GM23338 (cell line): ENCODE measurements at regions not wholly inside any gene's neighbourhood (a gene's known extent, or its start where the extent isn't known, plus 50 kb on each side); places are given as distances from the start of the nearest gene placed in this dataset.
A peak's percentile ranks its signal among the peaks of the same experiment; 100 is the strongest.

Source experiments
- ATAC-seq: fragments of 200-7000 bp; cut with Tn5 transposase; 3 replicates; pipeline ENCODE4 v1.9.1; 2020
- DNase-seq: peaks from one replicate; pipeline ENCODE4 v3.0.0-alpha.2; 2015; ENCODE audit warnings: low spot score
- H2AFZ ChIP-seq: fragments of 200-600 bp; sonication (generic); 2 replicates; pipeline ENCODE4 v1.8.0; 2016; ENCODE audit warnings: antibody characterized with exemption, mild to moderate bottlenecking, moderate library complexity
- H3F3A ChIP-seq: fragments of 200-600 bp; sonication (generic); replicated peaks from 2 replicates; pipeline ENCODE4 v1.8.0; 2017; ENCODE audit warnings: antibody characterized with exemption, mixed run types, low read depth
- H3K27ac ChIP-seq: fragments of 200-600 bp; sonication (generic); 2 replicates; pipeline ENCODE4 v1.6.1; 2016; ENCODE audit warnings: low read depth
- H3K27me3 ChIP-seq: fragments of 200-600 bp; sonication (generic); 2 replicates; pipeline ENCODE4 v1.8.0; 2016; ENCODE audit warnings: mild to moderate bottlenecking, mixed run types, moderate library complexity; ENCODE audit not compliant: insufficient read depth
- H3K36me3 ChIP-seq: fragments of 200-600 bp; sonication (generic); 2 replicates; pipeline ENCODE4 v1.8.0; 2016; ENCODE audit warnings: mild to moderate bottlenecking; ENCODE audit not compliant: insufficient read depth
- H3K4me1 ChIP-seq: fragments of 200-600 bp; sonication (generic); 2 replicates; pipeline ENCODE4 v1.8.0; 2016; ENCODE audit warnings: mild to moderate bottlenecking, moderate library complexity; ENCODE audit not compliant: insufficient read depth
- H3K4me2 ChIP-seq: fragments of 200-600 bp; sonication (generic); 2 replicates; pipeline ENCODE4 v1.7.1; 2017; ENCODE audit warnings: mixed run types
- H3K4me3 ChIP-seq: fragments of 200-600 bp; sonication (generic); 2 replicates; pipeline ENCODE4 v1.6.1; 2016; ENCODE audit warnings: mixed run types
- H3K79me2 ChIP-seq: fragments of 200-600 bp; sonication (generic); replicated peaks from 2 replicates; pipeline ENCODE4 v1.8.0; 2017; ENCODE audit warnings: mild to moderate bottlenecking; ENCODE audit not compliant: insufficient read depth
- H3K9me2 ChIP-seq: fragments of 200-600 bp; sonication (generic); 2 replicates; pipeline ENCODE4 v1.8.0; 2017; ENCODE audit not compliant: insufficient read depth
- H4K20me1 ChIP-seq: fragments of 200-600 bp; sonication (generic); replicated peaks from 2 replicates; pipeline ENCODE4 v1.8.0; 2017; ENCODE audit warnings: mild to moderate bottlenecking; ENCODE audit not compliant: insufficient read depth
- H3K27ac Mint-ChIP-seq: 2 replicates; pipeline ENCODE4 v1.8.0; 2020; ENCODE audit warnings: inconsistent platforms, mild to moderate bottlenecking, moderate library complexity, mixed read lengths
- H3K27me3 Mint-ChIP-seq: 3 replicates; pipeline ENCODE4 v1.8.0; 2022; ENCODE audit warnings: low read depth, mild to moderate bottlenecking, moderate library complexity, mixed read lengths, inconsistent platforms; ENCODE audit not compliant: insufficient read depth, poor library complexity
- H3K36me3 Mint-ChIP-seq: 3 replicates; pipeline ENCODE4 v1.8.0; 2021; ENCODE audit warnings: low read depth, mild to moderate bottlenecking, inconsistent platforms, moderate library complexity, mixed read lengths
- H3K4me1 Mint-ChIP-seq: 3 replicates; pipeline ENCODE4 v1.8.0; 2020; ENCODE audit warnings: mild to moderate bottlenecking, inconsistent platforms, mixed read lengths
- H3K4me3 Mint-ChIP-seq: 3 replicates; pipeline ENCODE4 v1.8.0; 2021; ENCODE audit warnings: moderate library complexity, mild to moderate bottlenecking, inconsistent platforms, mixed read lengths
- H3K9me3 Mint-ChIP-seq: 3 replicates; pipeline ENCODE4 v1.8.0; 2020; ENCODE audit warnings: moderate library complexity, mild to moderate bottlenecking, inconsistent platforms, mixed read lengths
- CREB1 ChIP-seq: fragments of 250-450 bp; sonication (Bioruptor Pico); IDR thresholded peaks from 2 replicates; pipeline ENCODE4 v1.5.0; 2020; ENCODE audit warnings: low read depth, mild to moderate bottlenecking, moderate library complexity
- CTCF ChIP-seq, 2 experiments: fragments of 200-600 bp in 1 of 2; sonication (generic) in 1 of 2; conservative IDR thresholded peaks; 2 replicates each; pipeline versions ENCODE4 v1.5.1 to v1.6.1; 2016 to 2017; ENCODE audit warnings: antibody characterized with exemption in 2 of 2, low read depth in 2 of 2, mild to moderate bottlenecking in 2 of 2, moderate library complexity in 1 of 2
- EZH2phosphoT487 ChIP-seq: fragments of 200-600 bp; sonication (generic); IDR thresholded peaks from one replicate; pipeline ENCODE4 v1.8.1; 2018; ENCODE audit warnings: antibody characterized with exemption; ENCODE audit not compliant: unreplicated experiment
- NANOG ChIP-seq: IDR thresholded peaks from 2 replicates; pipeline ENCODE4 v1.6.1; 2016; ENCODE audit warnings: antibody characterized with exemption, borderline replicate concordance
- POLR2AphosphoS5 ChIP-seq: IDR thresholded peaks from 2 replicates; pipeline ENCODE4 v1.6.1; 2016; ENCODE audit warnings: antibody characterized with exemption, low read depth
- REST ChIP-seq: IDR thresholded peaks from one replicate; pipeline ENCODE4 v1.6.1; 2018; ENCODE audit warnings: antibody characterized with exemption; ENCODE audit not compliant: unreplicated experiment
- STAT1 ChIP-seq: IDR thresholded peaks from one replicate; pipeline ENCODE4 v1.6.1; 2016; ENCODE audit warnings: antibody characterized with exemption; ENCODE audit not compliant: unreplicated experiment
- ZNF114 ChIP-seq: fragments of 250-450 bp; sonication (Bioruptor Pico); IDR thresholded peaks from 2 replicates; pipeline ENCODE4 v1.5.0; 2020; ENCODE audit warnings: mild to moderate bottlenecking, moderate library complexity
- ZNF462 ChIP-seq: fragments of 250-450 bp; sonication (Bioruptor Pico); IDR thresholded peaks from 2 replicates; pipeline ENCODE4 v1.5.0; 2020; ENCODE audit warnings: mild to moderate bottlenecking, moderate library complexity

GRCh38 chr4:138709859-138710258 lies 305.7 kb upstream of the NOCT start:
- H3F3A ChIP-seq: no peaks in the 10 kb centered on the region
- H3K36me3 ChIP-seq: no peaks in the 10 kb centered on the region
- Mint-ChIP-seq H3K27me3 (no peaks in the 10 kb centered on the region), H3K27ac (no peak overlapping the region), H3K36me3 (no peaks in the 10 kb centered on the region), H3K9me3 (no peaks in the 10 kb centered on the region; the same call in 2 of the 3 replicates), H3K4me3 (no peak overlapping the region), H3K4me1 (peaks cover 3% of the 10 kb centered on the region; the same call in 2 of the 3 replicates)
- no peak for DNase-seq
- H3K4me2 ChIP-seq: no peak overlapping the region
- TF ChIP-seq CREB1 (CRISPR knock-in tag) (no peak), STAT1 (no peak), ZNF114 (CRISPR knock-in tag) (no peak), POLR2AphosphoS5 (no peak)
- no peak overlapping the region for H2AFZ ChIP-seq
- H3K9me2 ChIP-seq: peaks cover 17% of the 10 kb centered on the region
- H3K4me1 ChIP-seq: no peaks in the 10 kb centered on the region
- no peak overlapping the region for H3K4me3 ChIP-seq
- ATAC-seq: no peak
- no peaks in the 10 kb centered on the region for H3K27me3 ChIP-seq
- no peaks in the 10 kb centered on the region for H3K79me2 ChIP-seq
- H4K20me1 ChIP-seq: no peaks in the 10 kb centered on the region
- H3K27ac ChIP-seq: no peak overlapping the region

GRCh38 chr4:138707746-138708677 lies 307.6 kb upstream of the NOCT start:
- Histone ChIP-seq H3K36me3 (no peaks in the 10 kb centered on the region), H3K79me2 (no peaks in the 10 kb centered on the region), H3K4me2 (no peak overlapping the region), H3K9me2 (peaks cover 22% of the 10 kb centered on the region), H3K27me3 (no peaks in the 10 kb centered on the region), H3K4me3 (no peak overlapping the region), H4K20me1 (no peaks in the 10 kb centered on the region), H3F3A (no peaks in the 10 kb centered on the region), H3K27ac (no peak overlapping the region), H3K4me1 (no peaks in the 10 kb centered on the region), H2AFZ (peak overlapping the region; percentile 8)
- H3K27me3 Mint-ChIP-seq: no peaks in the 10 kb centered on the region
- H3K4me3 Mint-ChIP-seq: no peak overlapping the region
- no peak for ATAC-seq
- H3K9me3 Mint-ChIP-seq: no peaks in the 10 kb centered on the region; the same call in 2 of the 3 replicates
- no peaks in the 10 kb centered on the region for H3K36me3 Mint-ChIP-seq
- H3K4me1 Mint-ChIP-seq: peaks cover 3% of the 10 kb centered on the region; the same call in 2 of the 3 replicates
- H3K27ac Mint-ChIP-seq: no peak overlapping the region
- no peak for DNase-seq
- TF ChIP-seq NANOG: no peak
- TF ChIP-seq REST: no peak
- no peak for TF ChIP-seq EZH2phosphoT487
- TF ChIP-seq ZNF462 (CRISPR knock-in tag): no peak
- no peak for TF ChIP-seq CTCF (conservative IDR thresholded peaks at IDR 0.05; ENCODE audit: low read depth in 2 of 2)
- no peak for TF ChIP-seq CREB1 (CRISPR knock-in tag)
